CD4-positive, alpha-beta T cell treated with Interleukin-2 at 100 ng/mL for 4 hours (primary cell): ENCODE measurements at regions not wholly inside any gene's neighbourhood (a gene's known extent, or its start where the extent isn't known, plus 50 kb on each side); places are given as distances from the start of the nearest gene placed in this dataset.

ENCODE experiments used
- DNase-seq: peaks from one replicate; pipeline ENCODE4 v3.0.0-alpha.2; 2020; ENCODE audit warnings: low spot score

DNA sequence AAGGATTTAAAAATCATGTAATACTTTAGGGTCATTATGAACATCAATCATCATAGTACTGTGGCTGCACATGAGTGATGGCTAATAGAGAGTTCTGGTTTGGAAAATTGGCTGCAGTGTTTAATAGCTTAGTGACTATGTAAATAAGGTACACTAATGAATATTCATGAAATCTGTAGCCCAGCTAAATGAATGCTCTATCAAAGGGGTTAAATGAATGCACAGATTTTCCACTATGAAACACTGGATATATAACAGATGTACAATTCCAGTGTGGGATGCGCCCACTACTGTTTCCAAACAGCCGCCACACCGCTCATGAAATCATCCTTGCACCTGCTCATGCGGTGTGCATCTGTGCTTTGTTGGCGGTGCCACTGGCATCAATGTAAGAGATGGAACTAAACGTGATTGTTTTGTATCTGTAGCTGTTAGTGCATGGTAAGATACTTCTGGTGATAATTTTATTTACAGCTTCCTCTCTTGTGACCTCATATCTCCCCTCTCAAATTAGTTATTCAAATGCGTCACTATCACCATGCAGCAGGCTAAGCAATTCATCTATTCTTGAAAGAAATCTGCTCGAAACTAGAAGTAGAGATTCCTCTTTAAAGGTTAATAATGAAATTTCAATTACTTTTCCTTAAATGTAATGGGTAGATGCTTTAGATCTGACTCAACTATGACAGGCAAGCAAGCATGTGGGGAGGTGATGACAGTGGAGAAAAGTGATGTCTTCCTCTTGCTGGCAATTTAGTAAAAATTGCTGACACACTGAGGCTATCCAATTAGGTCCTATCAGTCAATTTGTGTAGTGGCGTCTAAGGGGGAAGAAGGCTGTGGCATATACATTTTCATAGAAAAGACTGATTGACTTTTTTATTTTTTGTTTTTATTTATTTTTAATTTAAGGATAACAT is 433.6 kb downstream of the AEBP2 start:
- no peak for DNase-seq

DNA sequence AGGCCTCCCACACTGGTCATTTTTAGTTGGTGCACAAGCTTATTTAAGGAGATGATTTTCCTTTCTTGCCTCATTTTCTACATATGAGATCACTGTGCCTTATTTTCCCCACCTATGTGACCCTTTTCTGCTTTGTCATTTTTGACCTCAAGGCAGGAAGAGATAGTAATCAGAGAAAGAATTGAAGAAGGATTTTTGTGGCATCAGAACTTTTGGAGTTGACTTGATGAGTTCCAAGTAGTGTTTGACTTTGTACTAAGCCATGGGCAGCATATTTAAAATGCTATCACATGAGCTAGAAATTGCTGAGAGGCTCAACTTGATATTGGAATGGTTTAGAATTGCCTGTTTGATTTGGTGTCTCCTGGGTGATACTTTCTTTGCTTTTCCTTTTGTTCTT is 440.8 kb downstream of the AEBP2 start:
- no peak for DNase-seq

DNA sequence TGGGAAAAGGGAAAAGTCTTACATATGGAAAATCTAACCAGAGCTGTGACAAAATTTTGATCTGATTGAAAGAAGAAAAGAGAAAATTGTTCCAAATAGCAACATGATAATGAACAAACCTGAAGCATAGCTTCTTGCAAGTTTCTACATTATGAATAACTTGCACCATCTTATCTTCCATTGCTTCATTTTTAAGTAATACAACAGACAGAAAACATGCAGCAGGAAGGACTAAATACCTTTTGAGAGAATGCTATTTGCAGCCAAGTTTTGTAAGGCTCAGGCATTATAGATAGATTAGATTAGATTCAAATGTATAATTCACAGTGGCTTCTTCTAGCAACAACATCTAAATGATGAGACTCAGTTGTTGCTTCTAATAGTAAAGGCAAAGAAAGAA is 441.4 kb downstream of the AEBP2 start:
- DNase-seq = no peak

DNA sequence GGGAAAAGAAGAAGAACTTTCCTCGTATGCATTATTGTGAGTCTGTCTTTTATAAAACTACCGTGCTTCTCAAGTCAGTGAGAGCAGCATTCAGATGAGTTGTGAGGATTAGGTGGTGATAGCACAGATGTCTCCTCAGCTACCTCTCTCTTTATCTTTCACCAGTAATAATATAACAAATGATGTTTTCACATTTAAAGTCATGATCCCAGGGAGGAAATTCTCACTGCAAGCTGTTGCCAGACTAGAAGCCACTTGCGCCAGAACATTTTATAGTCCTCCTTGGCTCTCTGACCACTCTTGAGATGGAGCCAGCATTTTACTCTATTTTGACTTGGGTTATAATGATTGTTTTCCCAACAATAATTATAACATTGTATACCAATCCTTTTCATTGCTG is 443.1 kb downstream of the AEBP2 start:
- DNase-seq = no peak

DNA sequence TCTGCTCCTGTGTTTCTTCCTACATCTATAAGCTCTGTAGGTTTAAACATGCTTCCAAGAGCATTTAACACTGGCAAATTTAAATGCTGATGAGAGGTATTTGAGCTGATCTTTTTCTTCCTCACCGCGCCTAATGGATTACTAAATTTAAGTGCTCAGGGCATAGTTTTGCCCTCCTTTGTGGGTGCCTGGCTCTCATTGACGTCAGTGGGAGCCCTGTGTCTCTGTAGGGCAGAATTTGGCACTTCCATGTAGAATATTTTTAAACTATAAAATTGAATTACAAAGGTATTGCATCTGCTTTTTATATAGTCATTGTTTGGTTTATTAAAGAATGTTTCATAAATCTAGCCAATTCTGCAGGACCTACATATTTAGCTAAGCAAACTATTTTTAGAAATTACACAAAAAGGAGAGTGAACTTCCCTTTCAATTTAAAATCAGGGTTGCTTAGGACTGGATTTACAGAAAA is 444.8 kb downstream of the AEBP2 start:
- no peak for DNase-seq

DNA sequence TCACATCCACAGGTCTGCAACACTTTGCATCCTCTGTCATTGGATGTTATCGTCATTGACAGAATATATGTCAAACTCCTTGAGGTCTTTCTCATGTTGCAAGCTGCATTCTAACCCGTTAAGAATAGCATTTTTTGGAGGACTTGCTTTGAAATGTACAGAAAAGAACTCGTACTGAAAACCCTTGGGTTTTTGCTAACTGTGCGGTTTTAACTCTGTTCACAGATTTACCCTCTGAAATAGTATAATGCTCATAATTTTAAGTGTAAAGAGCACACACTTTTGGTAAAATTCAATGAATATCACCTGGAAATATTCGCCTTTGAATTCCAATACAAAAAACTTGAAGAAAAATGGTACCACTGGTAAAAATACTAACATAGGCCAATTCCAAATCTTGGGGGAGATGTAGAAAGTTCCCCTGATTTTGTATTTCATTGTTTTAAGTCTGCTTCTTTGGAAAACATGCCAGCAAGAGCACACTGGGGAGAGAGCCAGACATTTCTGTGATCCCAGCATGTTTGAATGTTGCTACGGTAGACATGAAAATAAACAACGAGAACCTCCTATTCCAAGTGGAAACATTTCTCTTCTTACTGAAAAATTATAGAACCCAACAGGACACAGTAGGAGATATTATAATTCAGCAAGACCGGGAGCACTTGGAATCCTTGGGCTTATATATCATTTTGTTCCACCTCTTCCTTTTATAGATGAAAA is 446.0 kb downstream of the AEBP2 start:
- DNase-seq = no peak

DNA sequence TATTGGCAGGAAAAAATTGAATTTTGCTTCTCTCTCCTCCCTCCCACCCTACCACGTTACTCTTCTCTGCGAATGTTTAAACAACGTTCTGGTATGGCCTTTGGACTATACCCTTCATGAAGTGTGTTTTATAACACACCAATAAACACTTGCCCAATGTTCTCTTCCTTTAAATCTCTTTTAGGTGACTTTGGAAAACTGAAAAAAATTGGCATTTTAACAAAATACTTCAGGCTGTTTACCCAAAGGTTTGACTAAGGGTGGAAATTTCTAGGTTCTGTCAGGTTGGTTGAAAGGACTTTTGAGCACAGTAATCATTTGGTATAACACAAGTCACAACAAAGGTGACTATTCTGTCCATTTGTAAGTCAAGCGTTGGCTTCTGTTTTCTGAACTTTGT is 446.8 kb downstream of the AEBP2 start:
- DNase-seq = no peak

DNA sequence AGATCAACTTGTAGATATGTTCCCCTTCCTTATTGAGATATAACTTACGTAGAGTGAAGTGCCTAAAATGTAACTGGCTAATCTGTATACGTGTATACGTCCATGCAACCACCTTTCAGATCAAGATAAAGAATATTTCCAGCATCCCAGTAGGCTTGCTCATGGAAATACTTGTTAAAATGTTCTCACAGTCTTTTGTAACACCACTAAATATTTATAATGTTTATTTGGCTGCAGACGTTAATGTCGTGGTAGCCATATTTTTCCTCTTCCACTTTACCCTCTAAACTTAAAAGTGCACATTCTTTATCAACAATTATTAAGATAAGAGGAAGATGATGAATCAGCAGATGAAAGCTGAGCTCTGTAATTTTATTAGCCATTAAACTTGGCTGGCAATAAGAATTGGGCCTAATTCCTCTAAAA is 447.4 kb downstream of the AEBP2 start:
- DNase-seq = no peak

DNA sequence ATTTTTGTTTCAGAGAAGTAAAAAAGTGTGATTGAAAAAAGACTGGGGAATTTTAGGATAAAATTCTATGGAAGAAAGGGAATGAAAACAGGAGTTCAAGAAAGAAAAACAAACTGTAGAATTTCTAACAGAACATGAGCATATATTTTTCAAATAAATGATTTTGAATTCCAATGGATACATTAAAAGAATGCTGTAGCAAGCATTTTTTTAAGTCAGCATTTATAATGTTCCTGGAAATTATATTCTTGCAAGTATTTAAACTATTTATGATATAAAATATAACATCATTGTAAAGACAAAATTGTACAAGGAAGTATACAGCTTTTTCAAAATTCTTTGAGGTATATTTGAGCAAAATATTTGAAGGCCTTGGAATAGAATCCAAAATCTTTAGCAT is 450.7 kb downstream of the AEBP2 start:
- no peak for DNase-seq

DNA sequence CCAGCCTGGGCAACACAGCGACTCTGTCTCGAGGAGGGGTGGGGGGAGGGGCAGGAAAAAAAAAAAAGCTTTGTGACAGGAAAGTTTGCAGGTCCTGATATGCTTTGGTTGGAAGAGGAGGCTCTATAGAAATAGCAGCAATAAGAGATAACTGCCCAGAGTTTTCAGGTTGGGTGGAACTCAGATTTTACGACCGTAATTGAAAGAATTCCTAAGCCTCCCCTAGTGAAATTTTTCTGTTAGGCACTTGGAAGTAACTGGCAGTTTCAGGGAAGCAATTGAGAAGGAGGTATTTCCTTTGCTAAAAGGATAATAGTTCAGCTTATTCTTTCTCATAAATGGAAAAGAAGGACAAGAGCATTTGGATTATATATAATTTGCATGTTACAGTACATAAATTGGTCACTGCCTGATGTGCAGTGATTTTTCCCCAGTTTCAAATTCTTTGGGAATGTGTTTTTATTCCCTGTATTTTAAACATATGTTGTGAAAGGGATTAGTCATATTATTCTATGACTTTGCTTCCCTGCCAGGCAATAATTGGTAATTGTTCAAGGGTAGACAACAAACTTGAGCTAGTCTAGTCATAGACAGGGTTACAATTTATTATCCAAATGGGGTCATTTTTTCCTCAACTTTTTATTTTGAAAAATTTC is 452.8 kb downstream of the AEBP2 start:
- DNase-seq = no peak

DNA sequence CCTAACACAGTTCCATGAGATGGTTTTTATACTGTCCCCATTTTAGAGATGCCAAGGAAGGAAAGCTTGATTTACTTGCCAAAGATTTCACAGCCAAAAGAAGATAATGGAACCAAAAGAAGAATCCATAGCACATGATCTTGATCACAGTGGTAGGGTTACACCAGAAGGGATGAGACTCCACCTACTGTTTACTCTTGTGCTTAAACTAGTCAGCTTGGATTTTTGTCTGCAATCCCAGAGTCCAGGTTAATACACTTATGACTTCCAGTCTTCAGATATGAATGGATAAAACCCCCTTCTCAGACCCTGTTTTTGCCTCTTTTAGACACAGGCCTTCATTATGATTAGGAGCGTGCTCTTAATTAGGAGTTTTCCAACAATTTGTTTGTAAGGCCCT is 454.2 kb downstream of the AEBP2 start:
- DNase-seq = no peak

DNA sequence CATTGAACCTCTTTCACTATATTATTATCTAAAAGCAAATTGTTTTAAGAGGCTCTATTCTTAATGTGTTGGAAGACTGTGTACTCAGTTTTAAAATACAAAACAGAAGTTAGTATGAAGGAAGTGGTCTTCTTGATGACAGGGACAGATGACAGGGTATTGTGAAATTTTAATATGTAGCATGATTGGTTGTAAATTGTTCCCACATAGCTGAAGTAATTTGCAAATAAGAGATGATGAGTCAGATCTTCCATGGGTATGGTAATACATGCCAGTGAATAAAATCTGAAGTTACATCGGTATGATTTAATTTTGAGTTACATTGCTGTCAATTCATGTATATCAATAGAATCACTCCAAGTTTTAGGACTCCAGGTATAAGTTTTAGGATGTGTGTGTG is 454.8 kb downstream of the AEBP2 start:
- no peak for DNase-seq

DNA sequence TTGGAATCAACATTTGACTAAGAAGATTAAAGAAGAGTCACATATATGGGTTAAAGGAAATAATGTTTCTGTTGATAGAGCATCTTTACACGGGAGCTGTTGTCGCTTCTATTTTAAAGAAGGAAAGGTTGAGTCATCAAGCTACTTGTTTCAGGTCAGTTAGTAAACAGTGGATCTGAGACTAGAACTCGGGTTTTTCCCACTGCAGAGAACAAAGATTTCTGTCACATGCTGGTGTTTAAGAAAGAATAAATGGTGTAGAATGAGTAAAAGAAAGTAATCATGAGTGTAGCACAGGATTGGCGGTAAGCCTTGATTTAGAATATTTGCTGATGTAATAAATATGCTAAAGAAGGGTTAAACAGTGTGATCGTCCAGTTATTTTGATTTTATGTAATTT is 455.5 kb downstream of the AEBP2 start:
- no peak for DNase-seq

DNA sequence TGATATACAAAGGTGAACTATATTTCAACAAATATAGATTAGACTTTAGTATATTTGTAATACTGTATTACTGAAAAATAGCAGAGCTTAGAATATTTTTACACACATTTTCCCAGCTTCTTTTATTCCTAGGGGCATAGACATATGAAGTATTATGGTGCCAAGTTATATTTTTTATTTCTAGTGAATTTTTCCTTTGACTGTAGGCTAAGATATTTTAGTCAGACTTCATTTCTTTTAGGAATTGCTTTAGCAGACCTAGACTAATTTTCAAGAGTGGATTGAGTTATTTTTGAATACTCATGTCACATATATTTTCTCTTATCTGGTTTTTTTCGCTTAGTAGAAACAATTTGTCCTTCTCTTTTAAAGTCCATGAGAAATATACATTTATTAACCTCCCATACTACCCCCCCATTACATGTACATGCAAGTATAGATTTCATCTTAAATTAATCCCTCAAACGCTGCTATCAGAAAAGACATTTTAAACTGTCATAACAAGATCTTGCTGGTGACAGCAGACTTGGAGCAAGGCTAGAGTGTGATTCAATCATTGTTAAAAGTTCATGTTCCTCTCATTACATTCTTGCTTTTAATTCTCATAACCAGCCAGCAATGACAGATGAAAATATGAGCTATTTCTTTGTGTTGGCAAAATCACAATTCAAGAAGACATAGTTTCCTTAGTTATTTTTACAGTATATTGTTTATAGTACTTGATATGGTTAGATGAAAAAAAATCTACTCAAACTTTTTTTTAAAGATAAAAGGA is 456.1 kb downstream of the AEBP2 start:
- no peak for DNase-seq

DNA sequence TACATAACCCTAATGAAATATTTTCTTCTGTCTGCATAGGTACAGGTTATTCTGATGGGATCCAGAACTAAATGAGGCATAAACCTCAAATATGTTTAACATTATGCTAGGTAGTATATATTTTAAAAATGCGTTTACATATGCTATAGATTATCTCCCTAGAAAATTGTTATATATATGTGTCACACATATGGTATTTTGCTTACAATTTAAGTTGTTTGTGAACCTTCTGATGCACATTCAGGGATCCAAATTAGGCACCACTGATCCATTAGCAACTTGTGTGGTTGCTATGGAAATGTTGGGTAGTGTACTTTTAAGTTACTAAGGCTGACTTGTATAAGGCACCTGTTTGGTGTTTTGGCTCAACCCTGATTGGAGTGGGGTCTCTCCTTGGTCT is 456.7 kb downstream of the AEBP2 start:
- no peak for DNase-seq

DNA sequence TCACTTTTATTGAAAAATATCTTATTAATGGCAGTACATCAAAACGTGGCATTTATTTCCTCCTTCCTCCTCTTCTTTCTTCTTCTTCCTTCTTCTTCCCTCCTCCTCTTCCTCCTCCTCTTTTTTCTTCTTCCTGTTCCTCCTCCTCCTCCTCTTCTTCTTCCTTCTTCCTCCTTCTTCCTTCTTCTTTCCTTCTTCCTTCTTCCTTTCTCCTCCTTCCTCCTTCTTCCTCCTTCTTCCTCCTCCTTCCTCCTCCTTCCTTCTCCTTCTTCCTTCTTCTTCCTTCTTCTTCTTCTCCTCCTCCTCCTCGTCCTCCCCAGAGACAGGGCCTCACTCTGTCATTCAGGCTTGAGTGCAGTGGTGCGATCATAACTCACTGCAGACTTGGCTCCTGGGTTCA is 457.2 kb downstream of the AEBP2 start:
- no peak for DNase-seq

DNA sequence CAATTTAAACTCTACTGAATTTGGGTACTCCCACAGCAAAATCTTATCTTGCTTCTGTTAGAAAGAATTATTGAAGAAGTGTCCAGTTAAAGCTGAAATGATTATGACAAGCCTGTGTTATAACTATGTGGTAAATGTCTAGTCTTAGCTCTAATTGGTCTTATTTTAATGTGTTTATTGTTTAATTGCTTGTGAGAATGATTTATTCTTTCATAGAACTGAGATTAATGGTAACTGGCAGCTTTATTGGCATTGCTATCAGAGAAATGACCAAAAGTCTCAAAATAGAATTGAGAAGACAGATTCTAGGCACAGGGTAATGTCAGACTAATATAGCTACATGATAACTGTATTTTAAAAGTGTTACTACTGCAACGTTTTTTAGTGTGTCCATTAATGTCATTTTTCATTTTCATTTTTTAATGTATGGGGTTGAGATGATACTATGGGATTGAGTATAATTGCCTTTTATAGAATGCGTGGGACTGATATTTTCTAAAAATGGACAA is 458.7 kb downstream of the AEBP2 start:
- no peak for DNase-seq

DNA sequence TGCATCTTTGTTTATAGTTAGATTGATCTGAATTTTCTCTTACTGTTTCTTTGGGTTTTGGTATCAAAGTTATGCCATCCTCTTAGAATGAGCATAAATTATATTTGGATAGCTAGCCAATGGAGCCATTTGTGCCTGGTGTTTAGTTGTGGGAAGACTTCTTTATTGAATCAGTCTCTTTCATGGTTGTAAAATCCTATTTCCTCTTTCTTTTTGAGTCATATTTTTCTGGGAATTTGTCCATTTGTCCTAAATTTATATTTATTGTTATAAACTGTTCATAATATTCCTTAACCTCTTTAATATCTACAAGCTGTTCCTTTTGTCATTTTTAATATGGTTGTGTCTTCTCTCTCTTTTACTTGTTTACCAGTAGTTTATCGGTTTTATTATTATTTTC is 462.5 kb downstream of the AEBP2 start:
- no peak for DNase-seq

DNA sequence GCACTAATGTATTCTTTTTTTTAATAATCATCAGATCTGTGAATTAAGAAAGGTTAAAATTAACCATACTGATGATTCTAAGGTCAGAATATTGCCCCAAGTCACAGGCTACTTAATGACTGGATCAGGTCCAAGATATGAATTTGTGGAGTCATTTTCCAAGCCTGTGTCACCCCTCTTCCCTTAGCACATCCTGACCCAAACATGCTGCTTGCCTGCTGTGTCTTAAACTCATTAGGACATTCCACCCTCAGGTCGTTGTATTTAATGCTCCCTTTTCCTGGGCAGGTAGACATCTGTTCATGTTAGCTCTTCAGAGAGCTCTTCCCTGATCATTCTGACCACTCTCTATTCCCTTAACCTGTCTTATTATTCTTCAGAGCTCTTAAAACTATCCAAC is 463.5 kb upstream of the PDE3A start:
- no peak for DNase-seq

DNA sequence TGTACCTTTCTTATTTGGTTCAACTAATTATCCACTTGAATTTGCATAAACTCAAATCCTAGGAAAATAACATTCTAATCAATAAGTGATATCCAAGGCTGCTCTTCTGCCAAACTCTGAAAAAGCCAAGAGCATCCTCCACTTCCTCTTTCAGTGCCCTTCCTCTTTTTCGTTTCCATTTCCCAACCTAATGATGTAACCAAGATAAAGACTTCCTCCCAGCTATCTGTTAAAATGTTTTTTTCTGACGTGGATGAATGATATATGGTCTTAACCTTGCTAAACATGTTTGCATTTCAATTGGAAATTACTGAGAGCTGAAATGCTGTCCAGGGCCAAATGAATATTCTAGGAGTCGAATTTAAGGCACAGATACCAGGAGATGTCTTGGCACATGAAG is 459.5 kb upstream of the PDE3A start:
- DNase-seq = no peak

DNA sequence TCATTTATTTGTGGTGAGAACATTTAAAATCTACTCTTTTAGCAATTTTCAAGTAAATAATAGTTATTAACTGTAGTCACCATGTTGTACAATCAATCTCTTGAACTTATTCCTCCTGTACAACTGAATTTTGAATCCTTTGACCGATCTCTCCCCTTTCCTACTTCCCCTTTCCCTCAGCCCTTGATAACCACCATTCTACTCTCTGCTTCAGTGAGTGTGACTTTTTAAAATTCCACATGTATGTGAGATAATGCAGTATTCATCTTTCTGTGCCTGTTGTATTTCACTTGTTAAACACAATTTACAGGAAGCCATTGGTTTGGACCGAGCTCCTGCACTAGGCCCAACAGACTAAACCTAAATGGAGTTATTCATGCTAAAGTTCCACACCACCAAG is 458.9 kb upstream of the PDE3A start:
- DNase-seq = no peak

DNA sequence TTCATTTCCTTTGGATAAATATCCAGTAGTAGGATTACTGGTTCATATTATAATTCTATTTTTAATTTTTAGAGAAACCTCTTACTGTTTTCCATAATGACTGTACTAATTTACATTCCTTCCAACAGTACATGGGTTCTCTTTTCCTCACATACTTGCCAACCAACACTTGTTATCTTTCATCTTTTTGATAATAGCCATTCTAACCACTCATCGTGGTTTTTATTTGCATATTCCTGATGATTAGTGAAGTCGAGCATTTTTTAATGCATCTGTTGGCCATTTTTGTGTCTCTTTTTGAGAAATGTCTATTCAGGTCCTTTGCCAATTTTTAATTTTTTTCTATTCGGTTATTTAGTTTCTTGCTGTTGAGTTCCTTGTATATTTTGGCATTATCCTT is 457.7 kb upstream of the PDE3A start:
- no peak for DNase-seq
